HG03196 (cell line): ENCODE measurements at regions not wholly inside any gene's neighbourhood (a gene's known extent, or its start where the extent isn't known, plus 50 kb on each side); places are given as distances from the start of the nearest gene placed in this dataset.
"Not testable (repeated sequence)": the region's sequence is repeated elsewhere in the genome, so short reads cannot be mapped to it uniquely, and the experiment has no call there.

ENCODE experiments used
- ATAC-seq: cut with Tn5 transposase; IDR thresholded peaks from one replicate; pipeline ENCODE4 v1.9.1; 2021; ENCODE audit not compliant: unreplicated experiment

GRCh38 chr3:163576314-163576713 is 1502.0 kb downstream of the SI start:
- no peak for ATAC-seq

GRCh38 chr3:163573324-163573723 is 1505.0 kb downstream of the SI start:
- no peak for ATAC-seq

DNA sequence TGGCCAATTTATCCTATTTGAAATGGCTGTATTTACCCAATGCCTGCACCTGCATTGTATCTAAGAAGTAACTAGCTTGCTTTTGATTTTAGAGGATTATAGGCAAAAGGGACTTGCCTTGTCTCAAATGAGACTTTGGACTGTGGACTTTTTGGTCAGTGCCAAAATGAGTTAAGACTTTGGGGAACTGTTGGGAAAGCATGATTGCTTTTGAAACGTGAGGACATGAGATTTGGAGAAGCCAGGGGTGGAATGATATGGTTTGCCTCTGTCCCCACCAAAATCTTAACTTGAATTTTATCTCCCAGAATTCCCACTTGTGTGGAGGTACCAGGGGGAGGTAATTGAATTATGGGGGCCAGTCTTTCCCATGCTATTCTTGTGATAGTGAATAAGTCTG is 1505.4 kb downstream of the SI start:
- no peak for ATAC-seq

GRCh38 chr3:163563485-163563884 is 1514.8 kb downstream of the SI start:
- ATAC-seq: no peak

- no peak for ATAC-seq
These were observed 1515.7 kb downstream of the SI start for GRCh38 chr3:163562625-163563024.

GRCh38 chr3:163561151-163561550 is 1517.1 kb downstream of the SI start:
- no peak for ATAC-seq

- no peak for ATAC-seq
These were observed 1517.8 kb downstream of the SI start for GRCh38 chr3:163560459-163560858.

DNA sequence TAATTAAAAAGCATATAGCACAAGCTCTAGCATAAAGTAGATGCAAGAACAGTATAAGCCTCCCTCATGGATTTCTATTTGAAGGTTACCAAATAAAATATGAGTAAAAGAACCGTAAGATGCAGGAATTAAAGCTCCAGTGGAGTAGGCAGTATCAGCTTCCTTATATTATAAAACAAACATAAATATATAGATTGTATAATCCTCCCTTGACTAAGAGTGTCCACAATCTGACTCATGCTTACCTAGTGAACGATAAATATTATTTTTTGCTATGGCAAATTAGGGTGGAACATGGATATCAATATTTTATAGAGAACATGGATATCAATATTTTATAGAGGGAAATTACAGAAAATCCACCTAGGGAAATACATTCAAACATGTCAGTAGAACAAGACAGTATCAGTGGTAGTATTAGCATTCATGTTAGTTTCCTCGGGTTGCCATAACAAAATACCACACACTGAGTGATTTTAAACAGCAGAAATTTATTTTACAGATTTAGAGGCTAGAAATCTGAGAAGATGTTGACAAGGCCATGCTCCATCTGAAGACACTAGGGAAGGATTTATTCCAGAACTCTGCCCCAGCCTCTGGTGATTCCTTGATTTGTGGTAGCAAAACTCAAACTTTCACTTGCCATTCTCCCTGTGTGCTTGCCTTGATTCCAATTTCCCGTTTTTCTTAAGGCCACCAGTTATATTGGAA is 1521.3 kb downstream of the SI start:
- ATAC-seq: no peak

DNA sequence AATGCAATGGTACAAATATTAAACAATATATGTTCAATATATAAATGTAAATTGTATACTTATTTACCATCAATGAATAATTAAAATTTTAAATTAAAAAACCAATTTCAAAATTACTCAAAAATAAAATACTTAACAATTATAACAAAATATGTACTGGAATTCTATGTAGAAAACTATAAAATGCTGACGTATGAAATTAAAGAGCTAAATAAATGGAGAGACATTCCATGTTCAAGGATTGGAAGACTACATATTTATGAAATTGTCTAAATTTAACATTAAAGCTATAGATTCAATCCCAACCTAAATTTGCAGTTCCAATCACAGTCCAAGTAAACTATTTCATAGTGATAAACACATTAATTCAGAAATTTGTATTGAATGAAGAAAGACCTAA is 1522.4 kb downstream of the SI start:
- no peak for ATAC-seq

DNA sequence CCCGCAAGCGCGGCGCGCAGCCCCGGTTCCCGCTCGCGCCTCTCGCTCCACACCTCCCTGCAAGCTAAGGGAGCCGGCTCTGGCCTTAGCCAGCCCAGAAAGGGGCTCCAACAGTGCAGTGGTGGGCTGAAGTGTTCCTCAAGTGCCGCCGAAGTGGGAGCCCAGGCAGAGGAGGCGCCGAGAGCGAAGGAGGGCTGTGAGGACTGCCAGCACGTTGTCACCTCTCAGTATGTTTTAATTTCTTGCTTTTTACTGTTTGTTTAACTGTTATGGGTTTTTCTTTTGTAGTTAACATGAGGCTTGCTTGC is 1525.7 kb downstream of the SI start:
- no peak for ATAC-seq

DNA sequence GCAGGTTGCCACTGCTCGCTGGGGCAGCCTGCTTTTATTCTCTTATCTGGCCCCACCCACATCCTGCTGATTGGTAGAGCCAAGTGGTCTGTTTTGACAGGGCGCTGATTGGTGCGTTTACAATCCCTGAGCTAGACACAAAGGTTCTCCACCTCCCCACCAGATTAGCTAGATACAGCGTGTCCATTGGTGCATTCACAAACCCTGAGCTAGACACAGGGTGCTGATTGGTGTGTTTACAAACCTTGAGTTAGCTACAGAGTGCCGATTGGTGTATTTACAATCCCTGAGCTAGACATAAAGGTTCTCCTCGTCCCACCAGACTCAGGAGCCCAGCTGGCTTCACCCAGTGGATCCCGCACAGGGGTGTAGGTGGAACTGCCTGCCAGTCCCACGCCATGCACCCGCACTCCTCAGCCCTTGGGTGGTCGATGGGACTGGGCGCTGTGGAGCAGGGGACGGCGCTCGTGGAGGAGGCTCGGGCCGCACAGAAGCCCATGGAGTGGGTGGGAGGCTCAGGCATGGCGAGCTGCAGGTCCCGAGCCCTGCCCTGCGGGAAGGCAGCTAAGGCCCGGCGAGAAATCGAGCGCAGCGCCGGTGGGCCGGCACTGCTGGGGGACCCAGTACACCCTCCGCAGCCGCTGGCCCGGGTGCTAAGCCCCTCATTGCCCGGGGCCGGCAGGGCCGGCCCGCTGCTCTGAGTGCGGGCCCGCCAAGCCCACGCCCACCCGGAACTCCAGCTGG is 1526.2 kb downstream of the SI start:
- ATAC-seq: not testable (repeated sequence)

- ATAC-seq: no peak
These were observed 1530.3 kb downstream of the SI start for GRCh38 chr3:163548015-163548414.

DNA sequence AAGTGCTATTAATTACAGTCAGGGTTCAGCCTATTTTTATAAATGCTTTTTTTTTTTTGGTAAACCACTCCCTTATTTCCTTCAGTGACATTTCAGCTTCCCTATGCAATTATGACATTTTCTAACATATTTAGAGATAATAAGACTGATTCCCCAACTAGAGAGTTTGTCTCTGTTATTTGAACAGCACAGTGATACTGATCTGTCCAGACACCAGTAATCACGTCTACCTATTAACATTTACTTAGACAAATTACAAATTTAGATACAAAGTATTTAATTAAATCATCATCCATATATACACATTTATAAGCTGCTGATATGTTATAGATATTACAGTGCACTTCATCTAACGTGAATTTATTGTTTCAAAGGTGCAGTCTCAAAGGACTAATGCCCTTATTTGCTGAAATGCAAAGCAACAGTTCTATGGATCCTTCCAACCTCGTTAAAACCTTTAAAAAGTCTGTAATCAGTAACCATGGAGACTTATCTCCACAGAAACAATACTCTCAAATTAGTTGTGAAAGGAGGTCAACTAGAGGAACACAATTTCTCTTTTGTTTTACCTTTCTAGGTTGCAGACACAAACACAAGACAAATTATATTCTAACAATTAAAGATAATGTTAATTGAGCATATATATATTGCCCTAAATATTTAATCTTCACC is 1531.1 kb downstream of the SI start:
- no peak for ATAC-seq

GRCh38 chr3:163543662-163544061 is 1534.6 kb downstream of the SI start:
- ATAC-seq: no peak

- ATAC-seq: no peak
These were observed 1536.7 kb downstream of the SI start for GRCh38 chr3:163541629-163542028.

DNA sequence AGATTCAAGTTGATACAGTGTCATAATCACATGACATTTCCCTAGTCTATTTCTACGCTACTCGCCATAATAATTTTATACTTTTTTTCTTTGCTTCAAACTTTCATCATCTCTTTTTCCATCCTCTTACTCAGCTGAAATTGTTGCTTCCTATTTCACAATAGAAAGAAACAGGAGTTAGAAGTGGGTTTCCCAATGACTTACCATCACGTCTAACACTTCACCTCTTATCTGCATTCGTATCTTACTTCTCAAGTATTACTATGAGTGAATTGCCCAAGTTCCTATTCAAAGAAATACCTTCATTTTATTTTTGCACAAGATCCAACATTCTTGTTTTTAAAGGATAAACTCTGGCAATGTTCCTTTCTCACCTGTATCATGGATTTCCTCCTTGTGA is 1539.9 kb downstream of the SI start:
- no peak for ATAC-seq

GRCh38 chr3:163533381-163533780 is 1544.9 kb downstream of the SI start:
- ATAC-seq: no peak

GRCh38 chr3:163523375-163523774 is 1554.9 kb downstream of the SI start:
- ATAC-seq: no peak

GRCh38 chr3:163521261-163521660 is 1557.0 kb downstream of the SI start:
- ATAC-seq: no peak

- ATAC-seq: no peak
These were observed 1560.2 kb downstream of the SI start for GRCh38 chr3:163518065-163518464.

GRCh38 chr3:163513149-163513657 is 1565.1 kb downstream of the SI start:
- ATAC-seq: no peak

GRCh38 chr3:163508206-163508605 is 1570.1 kb downstream of the SI start:
- no peak for ATAC-seq
